Stimulated activated CD8-positive, alpha-beta memory T cell treated with anti-CD3 and anti-CD28 coated beads, Interleukin-12 subunit alpha, Interleukin-12 subunit beta, amount 100 ng/mL, for 24 hours (primary cell): ENCODE measurements at regions not wholly inside any gene's neighbourhood (a gene's known extent, or its start where the extent isn't known, plus 50 kb on each side); places are given as distances from the start of the nearest gene placed in this dataset.

Experiments used
- DNase-seq: peaks from one replicate; pipeline ENCODE4 v3.0.0-alpha.2; 2020; ENCODE audit errors: extremely low read depth

DNA sequence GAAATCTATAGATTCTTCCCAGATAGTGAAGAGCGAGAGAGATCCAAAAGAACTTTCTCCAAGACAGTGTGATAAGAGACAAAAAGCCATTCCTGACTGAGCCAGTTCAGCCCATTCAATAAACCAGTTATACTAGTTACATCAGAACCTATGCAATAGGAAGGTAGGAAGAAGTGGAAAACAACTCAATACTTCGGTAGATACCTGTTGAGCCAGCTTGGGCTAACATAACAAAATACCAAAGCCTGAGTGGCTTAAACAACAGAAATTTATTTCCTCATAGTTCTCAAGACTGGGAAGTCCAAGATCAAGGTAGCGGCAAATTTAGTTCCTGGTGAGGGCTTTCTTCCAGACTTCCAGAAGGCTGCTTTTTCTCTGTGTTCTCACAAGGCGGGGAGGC, 214.5 kb upstream of the GRAMD2B start:
- DNase-seq, result no peak

DNA sequence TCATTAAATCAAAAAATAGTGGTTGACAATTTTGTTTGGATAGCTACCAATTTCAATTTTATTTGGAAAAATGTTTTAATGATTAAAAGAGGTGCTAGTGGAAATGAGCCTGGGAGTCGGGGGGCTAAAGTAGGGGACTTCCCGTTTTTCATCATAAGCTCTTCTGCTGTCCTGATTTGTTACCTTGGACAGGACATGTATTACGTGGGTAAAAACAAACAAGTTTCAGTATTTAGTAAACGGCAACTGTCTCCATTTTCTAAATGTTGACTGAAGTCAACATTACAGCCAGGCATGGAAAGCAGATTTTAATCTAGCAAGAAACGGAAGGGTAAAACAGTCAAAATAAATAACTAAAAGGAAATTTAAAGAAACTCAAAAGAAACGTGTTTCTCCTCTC, 212.3 kb upstream of the GRAMD2B start:
- no peak for DNase-seq

DNA sequence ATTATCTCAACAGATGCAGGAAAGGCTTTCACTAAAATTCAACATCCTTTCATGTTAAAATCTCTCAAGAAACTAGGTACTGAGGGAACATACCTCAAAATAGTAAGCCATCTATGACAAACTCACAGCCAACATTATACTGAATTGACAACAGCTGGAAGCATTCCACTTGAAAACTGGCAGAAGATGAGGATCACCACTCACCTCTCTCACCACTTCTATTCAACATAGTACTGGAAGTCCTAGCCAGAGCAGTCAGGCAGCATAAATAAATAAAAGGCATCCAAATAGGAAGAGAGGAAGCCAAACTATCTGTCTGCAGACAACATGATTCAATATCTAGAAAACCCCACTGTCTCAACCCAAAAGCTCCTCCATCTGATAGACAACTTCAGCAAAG, 203.6 kb upstream of the GRAMD2B start:
- no peak for DNase-seq

DNA sequence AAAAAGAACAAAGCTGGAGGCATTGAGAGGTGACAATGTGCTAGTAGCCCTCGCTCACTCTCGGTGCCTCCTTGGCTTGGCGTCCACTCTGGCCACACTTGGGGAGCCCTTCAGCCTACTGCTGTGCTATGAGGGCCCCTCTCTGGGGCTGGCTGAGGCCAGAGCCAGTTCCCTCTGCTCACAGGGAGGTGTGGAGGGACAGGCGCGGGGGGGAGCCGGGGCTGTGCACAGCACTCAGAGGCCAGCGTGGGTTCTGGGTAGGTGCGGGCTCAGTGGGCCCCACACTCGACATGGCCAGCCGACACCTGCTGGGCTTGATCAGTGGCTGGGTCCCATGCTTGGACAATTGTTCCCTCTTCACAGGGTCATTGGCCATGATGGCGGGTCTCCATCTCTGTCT, 202.5 kb upstream of the GRAMD2B start:
- DNase-seq, result no peak

DNA sequence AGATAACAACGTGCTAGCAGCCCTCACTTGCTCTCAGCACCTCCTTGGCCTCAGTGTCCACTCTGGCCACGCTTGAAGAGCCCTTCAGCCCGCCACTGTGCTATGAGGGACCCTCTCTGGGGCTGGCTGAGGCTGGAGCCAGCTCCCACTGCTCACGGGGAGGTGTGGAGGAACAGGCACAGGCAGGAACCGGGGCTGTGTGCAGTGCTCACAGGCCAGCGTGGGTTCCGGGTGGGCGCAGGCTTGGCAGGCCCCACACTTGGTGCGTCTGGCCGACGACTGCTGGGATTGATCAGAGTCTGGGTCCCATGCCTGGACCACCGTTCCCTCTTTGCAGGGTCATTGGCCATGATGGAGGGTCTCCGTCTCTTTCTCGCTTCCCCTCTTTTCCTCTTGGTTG, 194.3 kb upstream of the GRAMD2B start:
- DNase-seq, result no peak

DNA sequence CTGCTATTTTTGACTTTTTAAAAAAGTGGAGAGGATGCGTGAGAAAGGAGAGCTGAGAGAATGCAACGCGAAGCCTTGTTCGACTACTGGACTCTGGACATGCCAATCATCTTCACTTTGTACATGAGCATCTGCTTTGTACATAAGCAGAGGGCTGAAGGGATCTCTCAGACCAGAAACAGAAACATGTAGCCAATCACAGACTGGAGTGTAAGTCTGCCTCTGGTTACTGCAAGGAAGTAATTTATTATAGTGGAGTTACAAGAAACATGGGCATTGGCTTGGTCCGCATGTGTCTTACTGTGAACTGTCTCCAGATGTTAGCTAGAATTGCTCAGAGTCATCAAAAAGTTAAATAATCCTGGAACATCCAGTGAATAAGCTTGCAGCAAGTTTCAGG, 190.0 kb upstream of the GRAMD2B start:
- DNase-seq, result no peak

DNA sequence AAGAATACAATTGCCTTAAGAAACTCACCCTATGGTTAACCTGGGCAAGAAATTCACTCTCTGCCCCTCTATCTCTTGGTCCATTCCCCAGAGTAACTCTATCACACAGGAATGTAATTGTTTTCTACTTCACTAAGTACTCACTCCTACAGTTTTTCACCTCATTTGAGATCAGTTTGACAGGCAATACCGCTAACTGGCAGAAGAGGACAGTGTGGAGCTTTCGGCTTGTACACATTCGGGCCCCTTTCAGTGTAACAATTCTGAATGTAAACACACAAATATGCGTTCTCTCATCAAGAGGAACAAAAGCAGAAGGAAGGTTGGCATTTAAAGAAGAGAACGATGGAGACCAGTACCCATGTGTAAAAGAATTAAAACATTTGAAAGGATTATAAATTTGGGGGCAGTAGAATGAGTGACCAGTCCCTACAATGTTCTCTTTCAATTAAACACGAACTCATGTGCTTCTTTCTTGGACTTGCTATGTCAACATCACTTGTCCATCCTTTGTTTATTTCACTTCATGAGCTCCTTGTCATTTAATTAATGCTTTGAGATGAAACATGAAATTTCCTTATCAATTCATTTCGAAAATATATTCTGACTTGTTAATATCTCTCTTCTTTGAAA, 188.5 kb upstream of the GRAMD2B start:
- DNase-seq, result no peak

DNA sequence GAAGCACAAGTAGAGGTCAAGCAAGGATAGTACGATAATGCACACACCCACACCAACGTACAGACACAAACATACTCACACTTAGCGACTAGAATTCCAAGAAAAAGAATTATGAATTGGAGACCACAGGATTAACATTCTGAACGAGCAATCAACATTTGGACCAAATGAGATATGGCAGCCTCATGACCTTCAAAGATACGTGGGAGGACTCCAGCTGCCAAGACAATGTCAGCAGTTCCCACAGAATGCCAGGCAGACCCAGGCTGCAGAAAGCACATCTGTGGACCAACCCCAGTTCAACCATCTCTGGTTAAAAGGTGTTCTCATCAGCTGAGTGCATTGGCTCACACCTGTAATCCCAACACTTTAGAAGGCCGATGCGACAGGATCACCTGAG, 187.6 kb upstream of the GRAMD2B start:
- DNase-seq, result no peak

DNA sequence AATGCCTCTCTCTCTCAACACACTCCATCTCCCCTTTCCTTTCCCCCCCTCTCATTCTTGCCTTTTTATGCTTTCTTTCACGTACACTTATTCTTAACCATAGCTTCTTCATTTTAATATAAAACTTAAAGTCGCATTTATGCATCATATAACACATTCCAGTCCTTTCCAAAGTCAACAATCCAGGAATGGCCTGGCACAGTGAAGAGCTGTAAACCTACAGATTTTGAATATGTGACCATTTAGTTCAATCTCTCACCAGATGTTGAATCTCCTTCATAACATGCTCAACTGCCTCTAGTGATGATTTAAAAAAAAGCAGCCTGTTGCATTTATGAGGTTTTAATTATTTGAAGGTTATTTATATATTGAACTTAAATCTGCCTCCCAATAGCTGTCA, 186.2 kb upstream of the GRAMD2B start:
- DNase-seq, result no peak

DNA sequence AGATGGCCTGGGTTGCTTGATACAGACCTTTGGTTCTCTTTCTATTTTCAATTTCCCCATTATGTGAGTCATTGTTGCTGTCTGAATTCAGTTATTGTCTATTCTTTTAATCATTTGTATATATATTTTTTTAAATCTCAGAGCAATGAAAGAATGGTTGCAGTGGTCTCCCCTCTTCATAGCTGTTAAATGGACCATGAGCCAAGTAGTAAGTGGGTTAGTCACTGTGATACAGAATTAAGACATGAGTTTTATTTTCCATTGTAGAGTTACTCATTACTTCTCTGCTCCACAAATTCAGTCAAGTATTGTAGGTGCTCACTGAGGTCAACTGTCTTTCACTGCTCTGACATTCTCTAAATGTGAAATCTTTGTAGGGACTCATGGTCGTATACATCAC, 174.6 kb upstream of the GRAMD2B start:
- no peak for DNase-seq

DNA sequence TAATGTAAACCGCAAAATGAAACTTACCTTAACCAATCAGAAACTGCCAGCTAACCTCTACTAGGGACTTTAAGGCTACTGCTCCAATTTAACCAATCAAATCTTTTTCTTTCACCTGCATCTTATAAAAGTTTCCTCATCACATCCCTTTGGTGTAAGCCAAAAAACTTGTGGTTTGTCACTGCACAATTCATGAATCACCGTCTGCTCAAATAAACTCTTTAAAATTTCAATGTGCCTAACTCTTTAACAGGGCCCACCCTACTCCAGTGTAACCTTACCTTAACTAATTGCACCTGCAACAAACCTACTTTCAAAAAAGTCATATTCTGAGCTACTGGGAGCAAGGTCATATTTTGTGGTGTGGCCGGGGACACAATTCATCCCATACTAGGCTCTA, 172.2 kb upstream of the GRAMD2B start:
- no peak for DNase-seq

DNA sequence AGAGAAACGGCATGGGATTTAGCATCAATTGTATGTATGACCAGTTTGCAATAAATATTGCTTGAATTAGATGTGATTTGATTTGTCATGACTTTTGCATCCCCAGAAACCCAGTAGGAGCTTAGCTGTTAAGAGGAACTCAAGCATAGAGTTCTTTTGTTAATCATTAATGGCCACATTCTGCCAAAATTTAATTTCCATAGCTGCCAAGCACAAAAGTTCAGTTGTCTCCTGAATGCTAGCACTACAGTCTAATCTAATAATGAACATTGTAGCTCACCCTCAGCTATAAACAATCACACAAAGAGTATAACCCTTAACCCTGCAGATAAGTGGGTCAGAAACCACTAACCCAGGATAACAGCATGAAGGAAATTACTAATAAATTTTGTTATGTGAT, 169.8 kb upstream of the GRAMD2B start:
- no peak for DNase-seq

DNA sequence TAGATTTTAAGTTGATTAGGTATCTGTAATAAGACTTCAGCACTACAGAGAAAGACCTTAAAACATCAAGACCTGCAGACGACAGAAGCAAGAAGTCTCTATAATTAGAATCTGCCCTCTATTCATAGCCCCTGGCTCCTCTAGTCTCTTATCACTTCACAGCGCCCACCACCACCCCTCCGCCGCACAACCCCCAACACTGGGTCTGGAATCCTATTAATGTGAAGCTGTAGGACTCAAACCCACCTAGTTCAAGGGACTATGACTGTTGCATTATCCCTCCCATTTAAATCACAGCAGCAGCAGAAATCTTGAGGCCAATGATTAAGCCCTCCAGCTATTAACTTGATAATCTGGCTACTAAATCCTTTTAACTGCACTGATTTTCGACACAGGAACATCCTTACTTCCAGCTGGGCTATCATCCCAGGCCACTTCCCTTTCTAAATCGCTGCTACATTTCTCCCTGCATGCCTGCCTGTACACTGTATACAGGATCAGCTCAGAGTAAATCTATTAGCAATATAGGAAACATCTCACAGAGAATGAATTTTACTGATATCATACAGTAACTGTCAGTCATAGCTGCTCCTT, 159.5 kb upstream of the GRAMD2B start:
- DNase-seq, result no peak

DNA sequence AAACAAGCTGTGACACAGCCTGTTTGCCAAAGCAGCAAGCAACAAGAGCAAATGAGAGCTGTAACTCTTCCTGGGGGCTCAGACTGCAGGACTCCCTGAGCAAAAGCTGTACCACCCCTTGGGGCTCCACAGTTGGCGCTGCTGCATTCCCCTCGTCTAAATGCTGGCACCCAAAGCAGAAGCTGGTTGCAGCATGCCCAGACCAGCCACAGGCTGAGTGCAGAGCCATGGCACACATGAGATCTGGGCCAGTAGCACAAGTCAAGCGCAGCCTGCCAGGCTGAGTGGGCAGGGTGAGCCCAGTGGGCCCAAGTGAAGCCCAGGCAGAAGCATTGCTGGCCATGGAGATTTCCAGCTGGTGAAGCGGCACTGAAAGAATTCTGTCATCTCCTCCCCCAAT, 157.3 kb upstream of the GRAMD2B start:
- no peak for DNase-seq

DNA sequence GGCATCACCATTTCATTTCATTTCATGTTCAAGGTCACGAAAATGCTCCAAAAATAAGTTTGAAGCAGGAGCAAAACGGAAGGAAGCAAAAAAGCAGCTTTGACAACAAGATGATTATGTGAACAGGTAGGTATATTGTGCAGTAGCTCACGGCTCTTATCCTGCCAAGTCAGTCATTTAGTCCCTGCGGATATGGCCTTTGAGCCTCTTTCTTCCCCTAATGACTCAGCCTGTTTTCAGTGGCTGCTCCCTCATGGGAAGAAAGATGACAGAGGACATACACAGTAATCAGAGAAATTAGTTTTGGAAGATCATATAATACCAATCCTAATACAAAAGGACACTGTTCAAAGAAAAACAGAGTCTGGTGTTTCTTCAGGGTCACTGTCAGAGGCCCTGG, 155.8 kb upstream of the GRAMD2B start:
- DNase-seq, result no peak

DNA sequence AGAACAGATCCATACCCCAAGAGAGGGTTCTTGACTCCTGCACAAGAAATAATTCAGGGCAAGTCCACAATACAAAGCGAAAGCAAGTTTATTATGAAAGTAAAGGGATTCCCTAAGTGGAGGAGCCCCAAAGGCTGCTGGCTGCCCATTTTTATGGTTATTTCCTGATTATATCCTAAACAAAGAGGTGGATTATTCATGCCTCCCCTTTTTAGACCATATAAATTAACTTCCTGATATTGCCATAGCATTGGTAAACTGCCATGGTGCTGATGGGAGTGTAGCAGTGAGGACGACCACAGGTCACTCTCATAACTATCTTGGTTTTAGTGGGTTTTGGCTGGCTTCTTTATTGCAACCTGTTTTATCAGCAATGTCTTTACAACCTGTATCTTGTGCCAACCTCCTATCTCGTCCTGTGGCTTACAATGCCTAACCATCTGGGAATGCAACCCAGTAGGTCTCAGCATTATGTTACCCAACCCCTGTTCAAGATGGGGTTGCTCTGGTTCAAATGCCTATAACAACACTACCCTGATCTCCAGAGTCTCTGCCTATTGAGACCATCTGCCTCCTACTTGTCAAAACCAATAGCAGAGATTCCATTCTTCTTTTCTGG, 154.4 kb upstream of the GRAMD2B start:
- DNase-seq, result no peak

DNA sequence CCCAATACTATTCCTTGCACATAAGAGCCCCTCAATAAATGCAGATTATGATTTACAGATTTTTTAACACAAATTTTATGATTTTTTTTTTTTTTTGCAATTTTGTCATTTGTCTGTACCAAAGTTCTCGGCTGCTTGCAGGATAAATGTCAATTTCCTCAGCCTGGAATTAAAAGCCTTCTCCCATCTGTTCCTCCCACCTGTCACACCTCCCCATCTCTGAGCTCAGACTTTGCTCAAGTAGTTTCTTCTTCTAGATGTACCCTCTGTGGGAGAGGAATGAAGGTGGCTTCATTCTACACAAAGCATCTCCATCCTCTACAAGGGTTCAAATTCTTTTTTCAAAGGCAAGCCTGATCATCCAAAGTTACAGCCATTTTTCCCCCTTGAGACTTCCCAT, 153.7 kb upstream of the GRAMD2B start:
- DNase-seq, result no peak

DNA sequence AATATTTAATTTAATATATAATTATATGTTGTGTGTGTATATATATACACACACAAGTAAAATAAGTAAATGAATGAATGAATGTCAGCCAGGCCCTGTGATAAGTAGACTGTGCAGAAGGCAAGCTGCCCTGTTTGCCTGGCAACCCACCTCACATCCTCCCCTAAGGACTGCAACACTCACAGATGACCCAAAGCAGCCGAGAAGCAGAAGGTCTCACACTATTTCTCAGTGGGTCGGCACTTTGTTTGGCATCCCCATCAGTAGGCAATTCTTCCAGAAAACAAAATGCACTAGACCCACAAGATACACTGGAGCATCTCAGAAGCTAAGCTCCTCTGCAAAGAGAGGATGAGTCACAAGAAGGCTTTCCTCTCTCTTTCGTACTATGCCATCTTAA, 152.1 kb upstream of the GRAMD2B start:
- no peak for DNase-seq

DNA sequence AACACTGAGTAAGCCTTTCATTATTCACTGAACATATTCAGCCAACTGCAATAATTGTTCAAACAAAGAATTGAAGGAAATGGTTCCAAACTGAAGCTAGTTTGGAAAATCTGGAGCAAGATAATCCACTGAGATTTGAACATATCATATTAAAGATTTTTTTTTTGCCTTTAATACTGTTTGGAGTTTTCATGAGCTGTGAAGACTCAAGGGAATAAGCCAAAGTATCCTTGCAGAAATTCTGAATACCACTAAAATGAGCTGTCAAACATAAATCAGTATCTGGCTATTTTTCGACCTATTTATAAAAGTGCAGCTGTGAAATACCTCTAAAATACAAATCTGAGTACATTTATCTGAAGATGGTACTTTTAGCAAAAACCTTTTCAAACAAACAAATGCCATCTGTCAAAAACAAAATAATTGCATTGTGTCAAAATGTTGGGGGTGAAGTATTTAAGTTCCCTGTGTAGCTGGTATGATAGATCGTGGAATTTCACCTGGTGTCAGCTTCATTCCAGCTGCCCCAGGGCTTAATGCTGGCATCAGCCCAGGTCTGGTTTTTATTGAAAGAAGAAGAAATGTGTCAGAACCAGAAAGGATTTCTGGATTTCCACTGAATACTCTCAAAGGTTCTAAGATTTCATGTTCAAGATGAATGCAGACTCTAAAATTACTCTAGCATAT, 149.0 kb upstream of the GRAMD2B start:
- DNase-seq, result no peak

DNA sequence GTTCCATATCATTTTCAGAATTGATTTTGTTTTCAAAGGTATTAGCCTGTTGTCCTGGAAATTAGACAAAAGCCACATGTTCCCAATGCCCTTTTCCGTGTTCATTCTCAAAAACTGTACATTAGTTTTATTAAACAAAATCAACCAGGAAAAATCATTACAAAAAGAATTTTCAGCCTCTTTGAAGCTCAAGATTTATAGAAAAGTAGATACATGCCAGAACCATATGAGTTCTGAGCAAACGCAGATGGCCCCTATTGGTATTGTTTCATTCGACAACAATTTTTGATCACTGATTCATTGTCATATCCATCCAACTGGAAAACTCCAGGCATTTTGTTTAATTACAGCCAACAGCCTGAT, 148.5 kb upstream of the GRAMD2B start:
- no peak for DNase-seq

DNA sequence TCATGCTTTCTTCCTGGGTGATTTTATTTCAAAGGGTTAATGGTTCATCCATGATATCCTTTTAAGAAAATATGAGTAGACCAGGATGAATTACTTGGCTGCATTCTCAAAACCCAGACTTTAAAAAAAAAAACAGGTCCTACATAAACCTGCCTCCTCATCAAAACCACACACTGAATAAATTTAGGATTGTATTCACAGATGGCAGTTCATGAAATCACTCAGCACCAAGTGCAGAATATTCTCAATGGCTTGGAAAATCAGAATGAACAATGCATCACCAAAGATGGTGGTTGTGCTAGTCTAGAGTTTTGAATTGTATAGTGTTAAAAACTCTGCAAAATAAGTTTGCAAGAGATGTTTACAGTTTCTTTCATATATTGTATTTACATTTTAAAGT, 145.4 kb upstream of the GRAMD2B start:
- no peak for DNase-seq

DNA sequence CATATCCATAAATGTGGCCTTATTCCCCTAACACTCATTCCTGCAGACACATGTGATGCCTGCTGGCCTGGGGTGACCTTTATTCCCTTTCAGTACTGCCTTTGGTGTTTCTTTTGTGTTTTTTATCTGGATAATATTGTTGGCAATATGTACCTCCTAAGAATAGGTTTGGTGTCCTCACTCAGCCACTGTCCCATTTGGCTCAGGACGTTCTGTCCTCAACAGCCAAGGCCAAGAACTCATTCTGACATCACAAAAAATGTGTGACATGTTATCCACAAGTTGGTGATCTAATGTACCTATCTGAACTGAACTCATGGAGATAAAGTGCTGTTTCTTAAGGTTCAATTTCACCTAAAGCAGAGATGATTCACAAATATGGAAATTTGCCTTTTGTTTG, 142.9 kb upstream of the GRAMD2B start:
- DNase-seq, result no peak

DNA sequence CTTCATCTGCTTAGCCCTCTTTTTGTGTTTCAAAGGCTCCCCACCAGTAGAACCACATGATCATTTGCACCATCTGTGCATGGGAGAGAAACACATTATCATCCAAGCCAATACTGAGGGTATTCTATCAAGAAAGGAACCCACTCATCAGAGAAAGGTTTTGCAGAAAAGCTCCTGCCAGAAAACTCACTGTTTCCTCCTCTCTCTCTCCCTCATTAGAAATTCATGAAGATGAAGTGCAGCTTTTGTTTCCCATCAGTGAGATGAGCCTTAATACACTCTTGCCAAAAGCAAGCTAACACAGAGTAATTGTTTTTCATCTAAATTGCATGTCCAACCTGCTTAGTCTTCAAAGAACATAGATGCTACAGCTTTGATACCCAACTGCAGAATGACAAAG, 142.4 kb upstream of the GRAMD2B start:
- no peak for DNase-seq
